ENCODE measurements at regions not wholly inside any gene's neighbourhood (a gene's known extent, or its start where the extent isn't known, plus 50 kb on each side); places are given as distances from the start of the nearest gene placed in this dataset.

GRCh38 chr2:173661586-173661985, 303.6 kb downstream of the SP3 start:
- TF ChIP-seq POLR2A (IDR thresholded peaks at IDR 0.05) (no peak), CTCF (IDR thresholded peaks at IDR 0.05 in 4 of 5, conservative IDR thresholded peaks at IDR 0.05 in 1 of 5) (no peak)
